ENCODE measurements at regions not wholly inside any gene's neighbourhood (a gene's known extent, or its start where the extent isn't known, plus 50 kb on each side); places are given as distances from the start of the nearest gene placed in this dataset.
"Not testable (repeated sequence)": the region's sequence is repeated elsewhere in the genome, so short reads cannot be mapped to it uniquely, and the experiment has no call there.

DNA sequence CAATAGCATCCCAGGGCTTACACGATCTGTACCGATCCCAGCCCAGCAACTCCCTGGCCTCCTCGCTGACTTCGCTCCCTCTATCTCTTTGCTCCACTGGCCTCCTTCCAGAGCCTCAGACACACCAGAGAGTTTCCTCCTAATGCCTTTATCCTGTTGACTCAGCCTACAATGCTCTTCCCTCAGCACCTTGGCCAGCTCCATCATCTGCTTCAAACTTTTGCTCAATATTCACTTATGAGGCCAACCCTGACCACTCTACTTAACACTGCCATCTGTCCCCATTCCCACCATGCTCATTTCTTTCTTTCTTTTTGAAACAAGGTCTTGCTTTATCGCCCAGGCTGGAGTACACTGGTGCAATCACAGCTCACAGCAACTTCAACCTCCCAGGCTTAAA, 180.9 kb downstream of the CEP170 start:
- BruUV-seq (replicated peaks); H3K36me3 ChIP-seq (ENCODE audit: control insufficient read depth, insufficient read depth, low read length); CTCF ChIA-PET; H3K4me3 Mint-ChIP-seq (ENCODE audit: unreplicated experiment); intact Hi-C loops (cut with micrococcal nuclease; ENCODE audit: unreplicated experiment); H3K4me3 ChIP-seq (ENCODE audit: low read depth, low read length); H3K27me3 Mint-ChIP-seq (ENCODE audit: insufficient read depth, unreplicated experiment); H3K9me3 Mint-ChIP-seq (ENCODE audit: unreplicated experiment); DNase-seq; H3K27me3 ChIP-seq (replicated peaks; ENCODE audit: control insufficient read depth, insufficient read depth, low read length); POLR2A ChIA-PET; H3K4me1 Mint-ChIP-seq (ENCODE audit: low read depth, unreplicated experiment); H3K9me3 ChIP-seq; H3K27ac Mint-ChIP-seq (ENCODE audit: unreplicated experiment); H3K36me3 Mint-ChIP-seq (ENCODE audit: insufficient read depth, unreplicated experiment); H3K4me1 ChIP-seq: not testable (repeated sequence)

DNA sequence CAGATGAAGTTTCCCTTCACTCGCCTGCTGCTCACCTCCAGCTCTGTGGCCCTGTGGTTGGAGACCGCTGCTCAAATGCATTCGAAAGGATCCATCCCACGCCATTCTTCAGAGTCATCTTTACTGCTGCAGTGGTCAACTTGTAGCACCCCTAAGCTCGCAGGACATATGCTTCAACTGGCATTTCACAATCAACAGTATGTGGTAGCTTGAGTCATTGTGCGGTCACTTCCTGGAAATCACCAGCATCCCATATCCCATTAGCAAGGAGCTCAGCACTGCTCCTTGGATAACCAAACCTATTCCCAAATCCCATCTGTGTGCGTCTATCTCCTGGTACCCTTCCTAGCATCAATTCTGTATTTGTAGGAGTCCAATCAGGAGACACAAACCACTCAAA, 188.0 kb downstream of the CEP170 start:
- H3K9me3 ChIP-seq; H3K4me3 ChIP-seq (ENCODE audit: low read depth, low read length); H3K36me3 Mint-ChIP-seq (ENCODE audit: insufficient read depth, unreplicated experiment); H3K27ac Mint-ChIP-seq (ENCODE audit: unreplicated experiment); H3K9me3 Mint-ChIP-seq (ENCODE audit: unreplicated experiment); H3K4me3 Mint-ChIP-seq (ENCODE audit: unreplicated experiment); intact Hi-C loops (cut with micrococcal nuclease; ENCODE audit: unreplicated experiment); H3K4me1 ChIP-seq; H3K27me3 Mint-ChIP-seq (ENCODE audit: insufficient read depth, unreplicated experiment); H3K27me3 ChIP-seq (replicated peaks; ENCODE audit: control insufficient read depth, insufficient read depth, low read length); POLR2A ChIA-PET; BruUV-seq (replicated peaks); CTCF ChIA-PET; H3K36me3 ChIP-seq (ENCODE audit: control insufficient read depth, insufficient read depth, low read length); DNase-seq; H3K4me1 Mint-ChIP-seq (ENCODE audit: low read depth, unreplicated experiment): not testable (repeated sequence)

DNA sequence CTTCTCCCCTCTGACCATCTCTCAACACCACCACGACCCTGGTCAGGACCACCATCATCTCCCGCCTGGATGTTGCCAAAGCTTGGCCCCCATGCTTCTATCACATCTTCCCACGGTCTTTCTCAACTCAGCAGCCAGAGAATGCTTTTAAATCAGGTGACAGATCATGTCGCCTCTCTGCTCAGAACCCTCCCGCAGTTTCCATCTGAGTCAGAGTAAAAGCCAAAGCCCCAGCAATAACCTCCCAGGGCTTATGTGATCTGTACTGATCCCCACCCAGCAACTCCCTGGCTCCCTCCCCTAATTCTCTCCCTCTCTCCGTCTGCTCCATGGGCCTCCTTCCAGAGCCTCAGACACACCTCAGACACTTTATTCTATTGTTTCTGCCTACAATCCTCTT, 193.1 kb downstream of the CEP170 start:
- CTCF ChIA-PET, H3K9me3 ChIP-seq: not testable (repeated sequence)

DNA sequence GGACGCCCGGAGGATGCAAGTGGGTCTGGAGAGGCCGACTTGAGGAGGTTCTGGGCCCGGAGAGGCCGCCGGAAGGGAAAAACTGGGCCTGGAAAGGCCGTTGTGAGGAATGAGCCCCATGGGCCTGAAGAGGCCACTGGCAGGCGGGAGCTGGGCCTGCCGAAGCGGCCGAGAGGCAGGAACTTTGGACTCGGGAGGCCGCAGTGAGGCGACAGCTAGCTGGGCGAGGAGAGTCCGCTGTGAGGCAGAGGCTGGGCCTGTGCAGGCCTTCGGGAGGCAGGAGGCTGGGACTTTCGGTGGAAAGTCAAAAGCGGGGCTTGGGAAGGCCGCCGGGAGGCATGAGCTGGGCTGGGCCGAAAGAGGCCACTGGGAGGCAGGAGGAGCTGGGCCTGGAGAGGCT, 199.6 kb downstream of the CEP170 start:
- H3K4me1 Mint-ChIP-seq (ENCODE audit: low read depth, unreplicated experiment); POLR2A ChIA-PET; H3K9me3 Mint-ChIP-seq (ENCODE audit: unreplicated experiment); H3K4me3 ChIP-seq (ENCODE audit: low read depth, low read length); H3K9me3 ChIP-seq; H3K27me3 Mint-ChIP-seq (ENCODE audit: insufficient read depth, unreplicated experiment); CTCF ChIA-PET; H3K36me3 ChIP-seq (ENCODE audit: control insufficient read depth, insufficient read depth, low read length); H3K4me3 Mint-ChIP-seq (ENCODE audit: unreplicated experiment); BruUV-seq (replicated peaks); H3K27ac Mint-ChIP-seq (ENCODE audit: unreplicated experiment); H3K36me3 Mint-ChIP-seq (ENCODE audit: insufficient read depth, unreplicated experiment); H3K27me3 ChIP-seq (replicated peaks; ENCODE audit: control insufficient read depth, insufficient read depth, low read length); DNase-seq; H3K4me1 ChIP-seq: not testable (repeated sequence)
- intact Hi-C loops (cut with micrococcal nuclease; ENCODE audit: unreplicated experiment) = loop anchor here (10.0 kb wide), 1 partner anchor 269 kb away; no protein-coding TSS in a partner anchor

More for the DNA sequence above, 193.1 kb downstream of the CEP170 start:
- H3K27me3 ChIP-seq (replicated peaks; ENCODE audit: control insufficient read depth, insufficient read depth, low read length); H3K9me3 Mint-ChIP-seq (ENCODE audit: unreplicated experiment); H3K4me1 Mint-ChIP-seq (ENCODE audit: low read depth, unreplicated experiment); H3K36me3 ChIP-seq (ENCODE audit: control insufficient read depth, insufficient read depth, low read length); DNase-seq; intact Hi-C loops (cut with micrococcal nuclease; ENCODE audit: unreplicated experiment); H3K27me3 Mint-ChIP-seq (ENCODE audit: insufficient read depth, unreplicated experiment); H3K36me3 Mint-ChIP-seq (ENCODE audit: insufficient read depth, unreplicated experiment); BruUV-seq (replicated peaks); H3K4me3 Mint-ChIP-seq (ENCODE audit: unreplicated experiment); H3K27ac Mint-ChIP-seq (ENCODE audit: unreplicated experiment); H3K4me3 ChIP-seq (ENCODE audit: low read depth, low read length); H3K4me1 ChIP-seq; POLR2A ChIA-PET: not testable (repeated sequence)

DNA sequence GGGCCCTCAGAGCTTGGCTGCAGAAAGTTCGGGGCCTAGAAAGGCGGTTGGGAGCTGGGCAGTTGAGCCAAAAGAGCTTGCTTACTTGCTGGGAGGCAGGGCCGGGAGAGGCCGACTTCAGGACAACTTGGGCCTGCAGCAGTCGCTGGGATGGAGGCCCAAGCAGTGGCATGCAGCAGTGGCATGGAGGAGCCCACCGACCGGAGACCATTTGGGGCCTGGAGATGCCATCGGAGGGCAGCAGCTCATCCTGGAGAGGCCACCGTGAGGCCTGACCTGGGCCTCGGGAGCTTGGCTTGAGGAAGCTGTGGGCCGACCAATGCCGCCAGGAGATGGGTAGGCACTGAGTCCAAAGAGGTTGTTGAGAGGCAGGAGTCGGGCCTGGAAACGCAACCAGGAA, 200.0 kb downstream of the CEP170 start:
- H3K9me3 Mint-ChIP-seq (ENCODE audit: unreplicated experiment); H3K4me3 ChIP-seq (ENCODE audit: low read depth, low read length); H3K4me1 ChIP-seq; CTCF ChIA-PET; H3K4me3 Mint-ChIP-seq (ENCODE audit: unreplicated experiment); BruUV-seq (replicated peaks); H3K36me3 ChIP-seq (ENCODE audit: control insufficient read depth, insufficient read depth, low read length); DNase-seq; H3K27me3 Mint-ChIP-seq (ENCODE audit: insufficient read depth, unreplicated experiment); H3K4me1 Mint-ChIP-seq (ENCODE audit: low read depth, unreplicated experiment); H3K27ac Mint-ChIP-seq (ENCODE audit: unreplicated experiment); H3K27me3 ChIP-seq (replicated peaks; ENCODE audit: control insufficient read depth, insufficient read depth, low read length); POLR2A ChIA-PET; H3K36me3 Mint-ChIP-seq (ENCODE audit: insufficient read depth, unreplicated experiment); H3K9me3 ChIP-seq: not testable (repeated sequence)
- intact Hi-C loops (cut with micrococcal nuclease; ENCODE audit: unreplicated experiment) = loop anchor here (10.0 kb wide), 1 partner anchor 270 kb away; no protein-coding TSS in a partner anchor

DNA sequence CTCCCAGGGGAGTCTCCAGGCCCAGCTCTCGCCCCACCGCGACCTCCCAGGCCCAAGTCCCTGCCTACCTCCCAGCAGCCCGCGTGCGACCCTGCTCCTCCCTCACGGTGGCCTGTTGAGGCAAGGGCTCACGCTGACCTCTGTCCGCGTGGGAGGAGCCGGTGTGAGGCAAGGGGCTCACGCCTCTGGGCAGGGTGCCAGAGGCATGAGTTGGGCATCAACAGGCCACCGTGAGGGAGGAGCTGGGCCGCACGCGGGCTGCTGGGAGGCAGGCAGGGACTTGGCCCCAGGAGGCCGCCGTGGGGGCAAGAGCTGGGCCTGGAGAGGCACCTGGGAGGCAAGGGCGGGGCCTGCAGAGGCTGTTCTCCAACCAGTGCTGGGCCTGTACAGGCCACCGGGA, 200.4 kb downstream of the CEP170 start:
- H3K4me3 ChIP-seq (ENCODE audit: low read depth, low read length); H3K4me1 Mint-ChIP-seq (ENCODE audit: low read depth, unreplicated experiment); H3K27ac Mint-ChIP-seq (ENCODE audit: unreplicated experiment); POLR2A ChIA-PET; H3K36me3 ChIP-seq (ENCODE audit: control insufficient read depth, insufficient read depth, low read length); H3K9me3 Mint-ChIP-seq (ENCODE audit: unreplicated experiment); BruUV-seq (replicated peaks); CTCF ChIA-PET; H3K4me3 Mint-ChIP-seq (ENCODE audit: unreplicated experiment); H3K27me3 ChIP-seq (replicated peaks; ENCODE audit: control insufficient read depth, insufficient read depth, low read length); DNase-seq; H3K27me3 Mint-ChIP-seq (ENCODE audit: insufficient read depth, unreplicated experiment); H3K9me3 ChIP-seq; H3K36me3 Mint-ChIP-seq (ENCODE audit: insufficient read depth, unreplicated experiment); H3K4me1 ChIP-seq: not testable (repeated sequence)
- intact Hi-C loops (cut with micrococcal nuclease; ENCODE audit: unreplicated experiment) = loop anchor here (10.0 kb wide), 1 partner anchor 270 kb away; no protein-coding TSS in a partner anchor

DNA sequence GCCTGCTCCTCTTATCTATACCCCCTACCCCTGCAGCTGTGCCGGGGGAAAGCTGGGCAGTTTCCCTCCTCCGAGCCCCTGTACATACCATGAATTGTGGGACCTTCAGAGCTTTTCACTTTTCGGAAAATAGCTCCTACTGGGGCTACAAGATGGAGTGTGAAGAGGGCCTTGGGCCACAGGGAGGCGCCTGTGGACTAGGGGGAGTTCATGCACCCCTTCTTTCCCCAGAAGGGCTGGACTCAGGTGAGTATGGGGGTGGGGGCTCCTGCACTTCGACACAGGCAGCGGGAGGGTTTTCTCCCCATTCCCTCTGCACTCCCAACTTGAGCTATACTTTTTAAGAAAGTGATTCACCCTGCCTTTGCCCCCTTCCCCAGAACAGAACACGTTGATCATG, 202.0 kb downstream of the CEP170 start:
- H3K9me3 ChIP-seq; H3K27me3 ChIP-seq (replicated peaks; ENCODE audit: control insufficient read depth, insufficient read depth, low read length); POLR2A ChIA-PET; H3K4me3 Mint-ChIP-seq (ENCODE audit: unreplicated experiment); H3K4me3 ChIP-seq (ENCODE audit: low read depth, low read length); BruUV-seq (replicated peaks); H3K36me3 ChIP-seq (ENCODE audit: control insufficient read depth, insufficient read depth, low read length); CTCF ChIA-PET; H3K27ac Mint-ChIP-seq (ENCODE audit: unreplicated experiment); H3K27me3 Mint-ChIP-seq (ENCODE audit: insufficient read depth, unreplicated experiment); H3K9me3 Mint-ChIP-seq (ENCODE audit: unreplicated experiment); H3K4me1 ChIP-seq; H3K4me1 Mint-ChIP-seq (ENCODE audit: low read depth, unreplicated experiment); H3K36me3 Mint-ChIP-seq (ENCODE audit: insufficient read depth, unreplicated experiment); DNase-seq: not testable (repeated sequence)
- intact Hi-C loops (cut with micrococcal nuclease; ENCODE audit: unreplicated experiment) = loop anchor here (10.0 kb wide), 1 partner anchor 272 kb away; no protein-coding TSS in a partner anchor

All from Caco-2 (cell line).